Neural cell (in vitro differentiated cells): ENCODE measurements at regions not wholly inside any gene's neighbourhood (a gene's known extent, or its start where the extent isn't known, plus 50 kb on each side); places are given as distances from the start of the nearest gene placed in this dataset.

Experiments used
- CTCF ChIP-seq: fragments of 450-650 bp; IDR thresholded peaks from 2 replicates; pipeline ENCODE4 v1.5.1; 2014; ENCODE audit warnings: antibody characterized with exemption, mild to moderate bottlenecking, moderate library complexity; ENCODE audit not compliant: poor library complexity, severe bottlenecking
- POLR2AphosphoS5 ChIP-seq: IDR thresholded peaks from 2 replicates; pipeline ENCODE4 v1.6.1; 2012

GRCh38 chr14:55944757-55945156, 173.5 kb upstream of the PELI2 start:
- TF ChIP-seq POLR2AphosphoS5 (no peak), CTCF (no peak)
